ENCODE measurements at regions not wholly inside any gene's neighbourhood (a gene's known extent, or its start where the extent isn't known, plus 50 kb on each side); places are given as distances from the start of the nearest gene placed in this dataset.

GRCh38 chr18:1463981-1464380 lies 559.3 kb downstream of the ADCYAP1 start:
- DNase-seq, result no peak
- Histone ChIP-seq H3K27ac (ENCODE audit: low read length, poor library complexity, severe bottlenecking) (no peak overlapping the region), H3K4me3 (ENCODE audit: insufficient read depth in 1 of 2, low read depth in 1 of 2, low read length in 2 of 2) (no peak overlapping the region), H2BK5ac (ENCODE audit: low read depth, low read length, poor library complexity, severe bottlenecking) (no peak overlapping the region), H3K36me3 (ENCODE audit: control insufficient read depth in 1 of 2, insufficient read depth in 2 of 2, low read depth in 1 of 2, low read length in 2 of 2) (no peaks in the 10 kb centered on the region), H3K14ac (ENCODE audit: low read length in 2 of 2) (no peak overlapping the region), H3K27me3 (ENCODE audit: control insufficient read depth in 1 of 2, insufficient read depth in 1 of 2, low read length in 2 of 2) (no peaks in the 10 kb centered on the region), H2AK5ac (ENCODE audit: low read length, severe bottlenecking) (no peak overlapping the region), H2BK12ac (ENCODE audit: low read length in 2 of 2) (no peak overlapping the region), H3K4me2 (ENCODE audit: low read length, poor library complexity, severe bottlenecking) (no peak overlapping the region), H2BK15ac (ENCODE audit: low read depth, poor library complexity, severe bottlenecking) (no peak overlapping the region), H3K79me1 (replicated peaks; ENCODE audit: low read length, poor library complexity, severe bottlenecking) (no peaks in the 10 kb centered on the region), H3K23ac (ENCODE audit: low read length in 2 of 2) (no peak overlapping the region), H3K9me3 (ENCODE audit: control insufficient read depth, low read length) (peaks cover 7% of the 10 kb centered on the region), H3K4me1 (ENCODE audit: control insufficient read depth, insufficient read depth, low read depth, low read length) (no peaks in the 10 kb centered on the region), H2AFZ (ENCODE audit: low read depth, low read length) (no peak overlapping the region), H3K9ac (ENCODE audit: low read length) (no peak overlapping the region), H3K4ac (ENCODE audit: low read depth in 1 of 2, low read length in 2 of 2) (no peak overlapping the region), H4K8ac (ENCODE audit: low read length) (no peak overlapping the region), H3K18ac (ENCODE audit: low read depth in 1 of 2, low read length in 2 of 2) (no peak overlapping the region), H4K91ac (ENCODE audit: low read length) (no peak overlapping the region), H2BK120ac (ENCODE audit: low read depth, low read length) (no peak overlapping the region)
- WGBS, result 78% methylated on average over 3 of the region's 4 CpGs

- H3K4me2 ChIP-seq (ENCODE audit: low read length, poor library complexity, severe bottlenecking), result no peak overlapping the region
- no peak overlapping the region for H3K4me3 ChIP-seq (ENCODE audit: insufficient read depth in 1 of 2, low read depth in 1 of 2, low read length in 2 of 2)
- H3K4ac ChIP-seq (ENCODE audit: low read depth in 1 of 2, low read length in 2 of 2), result no peak overlapping the region
- H3K23ac ChIP-seq (ENCODE audit: low read length in 2 of 2), result no peak overlapping the region
- no peaks in the 10 kb centered on the region for H3K4me1 ChIP-seq (ENCODE audit: control insufficient read depth, insufficient read depth, low read depth, low read length)
- no peak overlapping the region for H2BK120ac ChIP-seq (ENCODE audit: low read depth, low read length)
- peaks cover under 1% of the 10 kb centered on the region for H3K9me3 ChIP-seq (ENCODE audit: control insufficient read depth, low read length)
- no peak overlapping the region for H3K14ac ChIP-seq (ENCODE audit: low read length in 2 of 2)
- no peak overlapping the region for H2AFZ ChIP-seq (ENCODE audit: low read depth, low read length)
- 77% methylated on average over 3 of the region's 4 CpGs for WGBS
- no peak overlapping the region for H2BK15ac ChIP-seq (ENCODE audit: low read depth, poor library complexity, severe bottlenecking)
- H3K79me1 ChIP-seq (replicated peaks; ENCODE audit: low read length, poor library complexity, severe bottlenecking), result no peaks in the 10 kb centered on the region
- H4K91ac ChIP-seq (ENCODE audit: low read length), result no peak overlapping the region
- no peak overlapping the region for H3K9ac ChIP-seq (ENCODE audit: low read length)
- H3K27ac ChIP-seq (ENCODE audit: low read length, poor library complexity, severe bottlenecking), result no peak overlapping the region
- H3K18ac ChIP-seq (ENCODE audit: low read depth in 1 of 2, low read length in 2 of 2), result no peak overlapping the region
- no peak overlapping the region for H2AK5ac ChIP-seq (ENCODE audit: low read length, severe bottlenecking)
- H4K8ac ChIP-seq (ENCODE audit: low read length), result no peak overlapping the region
- H3K36me3 ChIP-seq (ENCODE audit: control insufficient read depth in 1 of 2, insufficient read depth in 2 of 2, low read depth in 1 of 2, low read length in 2 of 2), result no peaks in the 10 kb centered on the region
- no peak overlapping the region for H2BK5ac ChIP-seq (ENCODE audit: low read depth, low read length, poor library complexity, severe bottlenecking)
- no peak for DNase-seq
- H2BK12ac ChIP-seq (ENCODE audit: low read length in 2 of 2), result no peak overlapping the region
- H3K27me3 ChIP-seq (ENCODE audit: control insufficient read depth in 1 of 2, insufficient read depth in 1 of 2, low read length in 2 of 2), result no peaks in the 10 kb centered on the region
These were observed 560.0 kb downstream of the ADCYAP1 start for GRCh38 chr18:1464444-1465217.

GRCh38 chr18:1466035-1466434 lies 561.4 kb downstream of the ADCYAP1 start:
- no peak overlapping the region for H3K9ac ChIP-seq (ENCODE audit: low read length)
- H2BK5ac ChIP-seq (ENCODE audit: low read depth, low read length, poor library complexity, severe bottlenecking), result no peak overlapping the region
- no peaks in the 10 kb centered on the region for H3K4me1 ChIP-seq (ENCODE audit: control insufficient read depth, insufficient read depth, low read depth, low read length)
- no peak overlapping the region for H3K27ac ChIP-seq (ENCODE audit: low read length, poor library complexity, severe bottlenecking)
- H3K9me3 ChIP-seq (ENCODE audit: control insufficient read depth, low read length), result no peaks in the 10 kb centered on the region
- no peak overlapping the region for H2BK15ac ChIP-seq (ENCODE audit: low read depth, poor library complexity, severe bottlenecking)
- no peaks in the 10 kb centered on the region for H3K36me3 ChIP-seq (ENCODE audit: control insufficient read depth in 1 of 2, insufficient read depth in 2 of 2, low read depth in 1 of 2, low read length in 2 of 2)
- no peak overlapping the region for H3K23ac ChIP-seq (ENCODE audit: low read length in 2 of 2)
- H3K4me3 ChIP-seq (ENCODE audit: insufficient read depth in 1 of 2, low read depth in 1 of 2, low read length in 2 of 2), result no peak overlapping the region
- H4K8ac ChIP-seq (ENCODE audit: low read length), result no peak overlapping the region
- DNase-seq, result no peak
- no peak overlapping the region for H2AFZ ChIP-seq (ENCODE audit: low read depth, low read length)
- H2AK5ac ChIP-seq (ENCODE audit: low read length, severe bottlenecking), result no peak overlapping the region
- H3K27me3 ChIP-seq (ENCODE audit: control insufficient read depth in 1 of 2, insufficient read depth in 1 of 2, low read length in 2 of 2), result no peaks in the 10 kb centered on the region
- H3K4me2 ChIP-seq (ENCODE audit: low read length, poor library complexity, severe bottlenecking), result no peak overlapping the region
- H3K4ac ChIP-seq (ENCODE audit: low read depth in 1 of 2, low read length in 2 of 2), result no peak overlapping the region
- no peaks in the 10 kb centered on the region for H3K79me1 ChIP-seq (replicated peaks; ENCODE audit: low read length, poor library complexity, severe bottlenecking)
- no CpG with 5 or more reads among the region's 3 CpGs for WGBS
- no peak overlapping the region for H3K14ac ChIP-seq (ENCODE audit: low read length in 2 of 2)
- H2BK12ac ChIP-seq (ENCODE audit: low read length in 2 of 2), result no peak overlapping the region
- no peak overlapping the region for H2BK120ac ChIP-seq (ENCODE audit: low read depth, low read length)
- H4K91ac ChIP-seq (ENCODE audit: low read length), result no peak overlapping the region
- no peak overlapping the region for H3K18ac ChIP-seq (ENCODE audit: low read depth in 1 of 2, low read length in 2 of 2)

- DNase-seq, result no peak
These were observed 562.8 kb downstream of the ADCYAP1 start for GRCh38 chr18:1467461-1467964.

More at GRCh38 chr18:1467461-1467964, 562.8 kb downstream of the ADCYAP1 start:
- H3K23ac ChIP-seq (ENCODE audit: low read length in 2 of 2), result no peak overlapping the region
- no peak overlapping the region for H2BK120ac ChIP-seq (ENCODE audit: low read depth, low read length)
- no peak overlapping the region for H2AK5ac ChIP-seq (ENCODE audit: low read length, severe bottlenecking)
- no peaks in the 10 kb centered on the region for H3K4me1 ChIP-seq (ENCODE audit: control insufficient read depth, insufficient read depth, low read depth, low read length)
- H4K91ac ChIP-seq (ENCODE audit: low read length), result no peak overlapping the region
- no peak overlapping the region for H2BK12ac ChIP-seq (ENCODE audit: low read length in 2 of 2)
- no peak overlapping the region for H2BK15ac ChIP-seq (ENCODE audit: low read depth, poor library complexity, severe bottlenecking)
- H3K27me3 ChIP-seq (ENCODE audit: control insufficient read depth in 1 of 2, insufficient read depth in 1 of 2, low read length in 2 of 2), result no peaks in the 10 kb centered on the region
- H3K14ac ChIP-seq (ENCODE audit: low read length in 2 of 2), result no peak overlapping the region
- no peaks in the 10 kb centered on the region for H3K36me3 ChIP-seq (ENCODE audit: control insufficient read depth in 1 of 2, insufficient read depth in 2 of 2, low read depth in 1 of 2, low read length in 2 of 2)
- no peak overlapping the region for H3K27ac ChIP-seq (ENCODE audit: low read length, poor library complexity, severe bottlenecking)
- H3K9ac ChIP-seq (ENCODE audit: low read length), result no peak overlapping the region
- H3K4me3 ChIP-seq (ENCODE audit: insufficient read depth in 1 of 2, low read depth in 1 of 2, low read length in 2 of 2), result no peak overlapping the region
- H3K4me2 ChIP-seq (ENCODE audit: low read length, poor library complexity, severe bottlenecking), result no peak overlapping the region
- H3K79me1 ChIP-seq (replicated peaks; ENCODE audit: low read length, poor library complexity, severe bottlenecking), result no peaks in the 10 kb centered on the region
- no peak overlapping the region for H3K4ac ChIP-seq (ENCODE audit: low read depth in 1 of 2, low read length in 2 of 2)
- H2AFZ ChIP-seq (ENCODE audit: low read depth, low read length), result no peak overlapping the region
- H3K18ac ChIP-seq (ENCODE audit: low read depth in 1 of 2, low read length in 2 of 2), result no peak overlapping the region
- no peak overlapping the region for H4K8ac ChIP-seq (ENCODE audit: low read length)
- no peaks in the 10 kb centered on the region for H3K9me3 ChIP-seq (ENCODE audit: control insufficient read depth, low read length)
- no peak overlapping the region for H2BK5ac ChIP-seq (ENCODE audit: low read depth, low read length, poor library complexity, severe bottlenecking)
- 60% methylated on average over 5 of the region's 5 CpGs for WGBS
